ENCODE measurements at regions not wholly inside any gene's neighbourhood (a gene's known extent, or its start where the extent isn't known, plus 50 kb on each side); places are given as distances from the start of the nearest gene placed in this dataset.

DNA sequence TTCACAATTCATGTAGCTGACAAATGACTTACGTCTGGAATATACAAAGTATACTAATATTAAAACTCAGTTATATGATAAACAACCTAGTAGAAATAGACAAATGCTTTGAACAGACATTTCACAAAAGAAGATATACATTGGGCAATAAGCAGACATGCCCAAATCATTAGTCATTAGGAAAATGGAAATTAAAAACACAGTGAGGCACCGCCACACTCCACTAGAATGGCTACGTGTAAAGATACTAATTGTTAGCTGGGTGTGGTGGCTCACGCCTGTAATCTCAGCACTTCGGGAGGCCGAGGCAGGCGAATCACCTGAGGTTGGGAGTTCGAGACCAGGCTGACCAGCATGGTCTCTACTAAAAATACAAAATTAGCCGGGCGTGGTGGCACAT, 248.9 kb upstream of the TMEM132C start:
- no peak overlapping the region for H3K4me3 ChIP-seq (ENCODE audit: severe bottlenecking)
- no peak for DNase-seq (ENCODE audit: low spot score)
- ATAC-seq (ENCODE audit: low read depth): no peak
- TF ChIP-seq CTCF (IDR thresholded peaks at IDR 0.05; ENCODE audit: poor library complexity, severe bottlenecking): no peak
- no peaks in the 10 kb centered on the region for H3K4me1 ChIP-seq (ENCODE audit: insufficient read depth, poor library complexity, severe bottlenecking)
- H3K36me3 ChIP-seq (ENCODE audit: low read depth): no peaks in the 10 kb centered on the region
- H3K27ac ChIP-seq (ENCODE audit: poor library complexity, severe bottlenecking): no peak overlapping the region
- no peaks in the 10 kb centered on the region for H3K27me3 ChIP-seq (ENCODE audit: insufficient read depth, poor library complexity, severe bottlenecking)
- H3K9me3 ChIP-seq (ENCODE audit: severe bottlenecking): no peaks in the 10 kb centered on the region

DNA sequence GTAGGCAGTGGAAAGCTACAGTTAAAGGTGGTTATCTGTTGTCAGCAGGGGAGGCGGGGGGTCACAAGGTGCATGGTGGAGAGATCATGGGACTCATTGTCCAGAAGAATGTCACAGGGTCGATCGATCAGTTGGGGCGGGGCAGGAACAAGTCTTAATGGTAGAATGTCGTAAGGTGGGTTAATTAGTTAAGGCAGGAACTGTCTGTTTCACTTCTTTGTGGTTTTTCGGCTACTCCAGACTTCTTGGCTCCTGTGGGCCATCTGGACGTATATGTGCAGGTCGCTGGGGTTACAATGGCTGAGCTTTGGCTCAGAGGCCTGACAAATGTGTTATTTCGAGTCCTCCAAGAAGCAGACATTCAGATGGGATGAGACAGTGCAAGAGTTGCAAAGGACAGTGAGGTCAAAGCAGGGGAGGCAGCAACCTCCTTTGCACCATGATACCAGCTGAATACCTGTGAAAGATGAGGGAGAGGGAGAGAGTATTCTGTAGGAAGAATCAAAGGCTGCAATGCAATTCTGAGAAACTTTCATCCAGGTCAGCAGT, 246.9 kb upstream of the TMEM132C start:
- no peak for TF ChIP-seq CTCF (IDR thresholded peaks at IDR 0.05; ENCODE audit: poor library complexity, severe bottlenecking)
- H3K9me3 ChIP-seq (ENCODE audit: severe bottlenecking): no peaks in the 10 kb centered on the region
- ATAC-seq (ENCODE audit: low read depth) (no peak), DNase-seq (ENCODE audit: low spot score) (no peak)
- no peak overlapping the region for H3K27ac ChIP-seq (ENCODE audit: poor library complexity, severe bottlenecking)
- no peaks in the 10 kb centered on the region for H3K36me3 ChIP-seq (ENCODE audit: low read depth)
- H3K4me3 ChIP-seq (ENCODE audit: severe bottlenecking): no peak overlapping the region
- H3K4me1 ChIP-seq (ENCODE audit: insufficient read depth, poor library complexity, severe bottlenecking): no peaks in the 10 kb centered on the region
- no peaks in the 10 kb centered on the region for H3K27me3 ChIP-seq (ENCODE audit: insufficient read depth, poor library complexity, severe bottlenecking)

GRCh38 chr12:128021561-128021960, 245.4 kb upstream of the TMEM132C start:
- no peak for ATAC-seq (ENCODE audit: low read depth)

DNA sequence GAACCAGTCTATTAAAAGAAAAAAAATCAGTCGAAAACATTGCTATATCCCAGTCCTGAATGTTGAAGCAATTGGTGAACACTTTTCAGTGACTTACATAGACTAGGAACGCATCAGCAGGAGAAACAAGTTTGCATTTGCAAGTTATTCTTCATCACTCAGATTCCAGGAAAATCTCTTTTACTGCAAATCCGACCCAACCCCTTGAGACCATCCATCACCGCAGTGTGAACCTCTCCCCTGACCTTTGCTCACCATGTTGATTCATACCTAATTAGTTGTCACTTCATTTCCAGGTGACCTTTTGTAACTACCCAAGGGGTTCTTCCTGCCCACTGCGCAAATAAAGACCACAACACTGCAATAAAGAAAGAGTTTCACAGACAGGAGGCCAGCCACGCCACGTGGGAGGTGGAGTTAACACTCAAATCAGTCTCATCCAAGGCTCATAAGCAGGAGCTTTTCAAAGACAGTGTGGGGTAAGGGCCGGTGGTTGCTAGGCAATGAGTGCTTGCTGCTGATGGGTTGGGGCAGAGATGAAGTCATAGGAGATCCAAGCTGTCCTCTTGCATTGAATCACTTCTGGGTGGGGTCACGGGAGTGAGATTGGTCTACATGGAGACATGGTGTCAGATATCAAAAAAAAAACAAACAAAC, 241.3 kb upstream of the TMEM132C start:
- no peaks in the 10 kb centered on the region for H3K4me1 ChIP-seq (ENCODE audit: insufficient read depth, poor library complexity, severe bottlenecking)
- TF ChIP-seq CTCF (IDR thresholded peaks at IDR 0.05; ENCODE audit: poor library complexity, severe bottlenecking): no peak
- no peak overlapping the region for H3K27ac ChIP-seq (ENCODE audit: poor library complexity, severe bottlenecking)
- ATAC-seq (ENCODE audit: low read depth) (no peak), DNase-seq (ENCODE audit: low spot score) (no peak)
- no peaks in the 10 kb centered on the region for H3K9me3 ChIP-seq (ENCODE audit: severe bottlenecking)
- no peaks in the 10 kb centered on the region for H3K36me3 ChIP-seq (ENCODE audit: low read depth)
- no peak overlapping the region for H3K4me3 ChIP-seq (ENCODE audit: severe bottlenecking)
- H3K27me3 ChIP-seq (ENCODE audit: insufficient read depth, poor library complexity, severe bottlenecking): no peaks in the 10 kb centered on the region

More at GRCh38 chr12:128021561-128021960, 245.4 kb upstream of the TMEM132C start:
- Histone ChIP-seq H3K9me3 (ENCODE audit: severe bottlenecking) (no peaks in the 10 kb centered on the region), H3K27ac (ENCODE audit: poor library complexity, severe bottlenecking) (no peak overlapping the region), H3K4me3 (ENCODE audit: severe bottlenecking) (no peak overlapping the region), H3K27me3 (ENCODE audit: insufficient read depth, poor library complexity, severe bottlenecking) (no peaks in the 10 kb centered on the region), H3K36me3 (ENCODE audit: low read depth) (no peaks in the 10 kb centered on the region), H3K4me1 (ENCODE audit: insufficient read depth, poor library complexity, severe bottlenecking) (no peaks in the 10 kb centered on the region)
- no peak for DNase-seq (ENCODE audit: low spot score)
- TF ChIP-seq CTCF (IDR thresholded peaks at IDR 0.05; ENCODE audit: poor library complexity, severe bottlenecking): no peak
